GM18909 (cell line): ENCODE measurements at regions not wholly inside any gene's neighbourhood (a gene's known extent, or its start where the extent isn't known, plus 50 kb on each side); places are given as distances from the start of the nearest gene placed in this dataset.
"Not testable (repeated sequence)": the region's sequence is repeated elsewhere in the genome, so short reads cannot be mapped to it uniquely, and the experiment has no call there.

Experiments used
- ATAC-seq: cut with Tn5 transposase; IDR thresholded peaks from one replicate; pipeline ENCODE4 v1.9.1; 2021; ENCODE audit warnings: mild to moderate bottlenecking; ENCODE audit not compliant: unreplicated experiment, poor library complexity

GRCh38 chr12:46981622-46982021 is 97.8 kb upstream of the PCED1B start:
- no peak for ATAC-seq

DNA sequence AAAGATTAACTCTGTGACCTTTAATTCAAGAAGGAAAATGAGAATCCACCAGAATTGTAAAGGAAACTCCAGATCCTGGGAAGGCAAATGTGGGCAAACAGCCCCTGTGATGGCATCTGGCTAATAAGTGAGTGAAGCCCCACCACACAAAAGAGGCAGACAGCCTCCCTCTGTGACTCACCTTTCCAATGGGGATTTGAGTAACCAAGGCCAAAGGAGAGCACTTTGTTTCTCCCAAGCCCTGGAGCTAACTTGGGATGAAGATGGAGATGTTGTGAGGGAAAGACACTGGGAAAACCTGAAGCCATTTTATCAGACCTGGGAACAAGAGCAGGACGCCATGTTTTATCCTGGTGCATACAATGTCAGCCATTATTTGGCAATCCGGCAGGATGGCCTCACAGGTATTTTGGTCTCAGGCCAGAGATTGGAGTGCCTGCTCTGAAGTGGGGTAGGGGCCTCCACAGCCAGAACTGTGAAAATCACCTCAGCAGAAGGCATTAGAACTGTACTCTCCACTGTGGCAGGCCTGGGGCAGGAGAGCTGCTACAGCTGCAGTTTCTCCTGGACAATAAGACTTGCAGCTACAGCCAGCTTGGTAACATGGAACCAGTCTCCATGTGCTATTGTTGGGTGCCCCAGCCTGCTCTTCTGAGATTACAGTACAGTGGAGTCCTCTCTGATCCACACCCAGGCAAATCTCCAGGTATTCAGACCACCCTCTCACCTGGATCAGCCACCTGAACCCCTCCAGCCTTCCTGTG is 96.6 kb upstream of the PCED1B start:
- no peak for ATAC-seq

GRCh38 chr12:46983393-46983793 is 96.0 kb upstream of the PCED1B start:
- ATAC-seq: no peak

DNA sequence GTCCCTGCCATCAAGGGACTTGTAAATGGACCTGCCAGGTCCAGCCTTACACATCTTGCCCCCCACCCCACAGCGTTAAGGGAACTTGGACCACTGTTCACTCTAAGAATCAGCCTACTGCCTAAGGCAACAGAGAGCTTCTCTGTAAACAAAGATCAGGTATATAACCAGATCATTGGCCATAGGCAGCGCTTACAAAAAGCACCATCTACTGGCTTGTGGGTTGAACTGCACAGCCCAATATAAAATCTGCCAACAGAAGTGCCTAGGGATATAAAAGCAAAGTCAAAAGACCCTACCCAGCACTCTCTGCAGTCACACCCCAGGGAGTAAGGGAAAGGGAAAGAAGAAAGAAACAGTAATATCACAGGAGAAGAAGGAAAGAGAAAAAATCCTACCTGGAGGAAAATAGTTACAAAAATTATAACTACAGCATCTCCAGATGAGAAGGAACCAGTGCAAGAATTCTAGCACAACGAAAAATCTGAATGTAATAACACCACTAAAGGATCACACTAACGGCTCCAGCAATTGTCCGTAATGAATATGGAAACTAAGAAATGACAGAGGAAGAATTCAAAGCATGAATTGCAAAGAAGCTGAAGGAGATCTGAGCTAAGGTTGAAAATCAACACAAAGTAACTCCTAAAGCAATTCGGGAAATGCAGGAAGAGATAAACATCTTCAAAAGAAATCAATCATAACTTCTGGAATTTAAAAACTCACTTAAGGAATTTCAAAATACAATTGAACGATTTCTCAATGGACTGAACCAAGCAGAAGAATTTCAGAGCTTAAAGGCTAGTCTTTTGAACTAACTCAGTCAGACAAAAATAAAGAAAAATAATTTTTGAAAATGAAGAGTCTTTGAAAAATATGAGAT is 95.2 kb upstream of the PCED1B start:
- ATAC-seq: peak; percentile 61

DNA sequence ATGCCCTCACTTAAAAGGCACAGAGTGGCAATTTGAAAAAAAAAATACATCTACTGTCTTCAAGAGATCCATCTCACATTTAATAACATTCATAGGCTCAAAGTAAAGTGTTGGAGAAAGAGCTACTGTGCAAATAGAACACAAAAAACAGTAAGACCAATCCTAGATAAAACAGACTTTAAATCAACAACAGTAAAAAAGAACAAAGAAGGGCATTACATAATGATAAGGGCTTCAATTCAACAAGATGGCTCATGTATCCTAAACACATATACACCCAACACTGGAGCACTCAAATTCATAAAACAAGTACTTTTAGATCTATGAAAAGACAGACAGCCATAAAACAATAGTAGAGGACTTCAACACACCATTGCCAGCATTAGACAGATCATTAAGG is 93.6 kb upstream of the PCED1B start:
- ATAC-seq: no peak

GRCh38 chr12:46988122-46988521 is 91.3 kb upstream of the PCED1B start:
- not testable (repeated sequence) for ATAC-seq

DNA sequence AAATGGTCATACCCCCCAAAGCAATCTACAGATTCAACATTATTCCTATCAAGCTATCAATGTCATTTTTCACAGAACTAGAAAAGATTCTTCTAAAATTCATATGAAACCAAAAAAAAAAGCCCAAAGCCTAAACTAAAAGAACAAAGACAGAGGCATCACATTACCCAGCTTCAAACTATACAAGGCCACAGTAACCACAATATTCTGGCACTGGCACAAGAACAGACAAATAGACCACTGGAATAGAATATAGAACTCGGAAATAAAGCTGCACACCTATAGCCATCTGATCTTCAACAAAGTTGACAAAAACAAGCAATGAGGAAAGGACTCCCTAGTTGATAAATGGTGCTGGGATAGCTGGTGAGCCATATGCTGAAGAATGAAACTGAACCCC is 89.2 kb upstream of the PCED1B start:
- no peak for ATAC-seq

GRCh38 chr12:46992051-46992450 is 87.4 kb upstream of the PCED1B start:
- not testable (repeated sequence) for ATAC-seq

- no peak for ATAC-seq
Measured at GRCh38 chr12:46998811-46999368, 80.5 kb upstream of the PCED1B start.

DNA sequence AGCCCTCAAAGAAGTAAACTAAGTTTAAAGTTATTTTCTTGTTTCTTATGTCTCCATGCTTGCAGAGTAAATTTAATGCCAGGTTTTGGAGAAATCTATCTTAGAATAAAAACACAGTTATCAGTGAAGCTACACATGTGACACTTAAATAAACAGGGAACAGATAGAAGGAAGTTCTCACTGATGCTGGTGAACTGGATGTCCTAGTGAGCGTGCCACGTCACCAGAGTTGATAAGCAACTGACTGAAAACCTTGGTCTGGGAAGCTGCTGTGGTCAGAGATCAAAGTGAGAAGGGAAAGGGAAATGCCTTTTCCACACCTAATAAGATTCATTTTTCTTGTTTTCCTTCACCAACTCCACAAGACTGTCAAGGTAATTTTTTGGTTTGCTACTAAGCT is 74.8 kb upstream of the PCED1B start:
- ATAC-seq: no peak

DNA sequence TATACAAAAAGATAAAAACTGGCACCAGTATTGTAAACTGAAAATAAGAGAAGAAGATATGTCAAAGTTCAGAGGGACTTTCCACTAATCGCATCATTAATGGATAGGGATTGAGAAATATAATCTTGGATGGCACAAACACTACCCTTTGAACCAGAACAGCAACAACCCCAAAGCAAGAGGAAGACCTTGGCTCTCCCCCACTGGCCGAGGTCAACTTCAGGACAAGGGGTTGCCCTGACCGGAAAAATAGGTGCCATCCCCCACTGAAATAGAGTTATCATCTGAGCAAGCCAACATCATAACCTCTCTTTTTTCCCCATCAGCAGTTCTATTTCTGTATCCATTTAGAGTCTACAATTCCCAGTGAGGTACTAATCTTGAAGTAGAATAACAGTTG is 72.4 kb upstream of the PCED1B start:
- ATAC-seq: no peak

DNA sequence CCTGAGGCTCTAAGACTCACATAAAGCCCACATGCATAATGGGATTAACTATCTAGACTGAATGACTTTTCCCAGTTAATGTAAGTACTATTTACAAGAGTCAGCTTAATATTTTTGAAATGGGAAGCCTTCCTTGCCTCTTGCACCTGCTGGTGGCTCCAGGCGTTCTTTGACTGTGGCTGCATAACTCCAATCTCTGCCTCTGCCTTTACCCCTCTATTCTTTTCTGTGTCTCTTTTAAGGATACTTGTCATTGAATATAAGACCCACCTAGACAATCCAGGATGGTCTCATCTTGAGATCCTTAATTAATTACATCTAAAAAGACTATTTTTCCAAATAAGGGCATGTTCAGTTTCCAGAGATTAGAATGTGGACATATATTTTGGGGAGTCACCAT is 66.9 kb upstream of the PCED1B start:
- ATAC-seq: no peak

GRCh38 chr12:47014474-47014873 is 64.9 kb upstream of the PCED1B start:
- ATAC-seq: no peak

DNA sequence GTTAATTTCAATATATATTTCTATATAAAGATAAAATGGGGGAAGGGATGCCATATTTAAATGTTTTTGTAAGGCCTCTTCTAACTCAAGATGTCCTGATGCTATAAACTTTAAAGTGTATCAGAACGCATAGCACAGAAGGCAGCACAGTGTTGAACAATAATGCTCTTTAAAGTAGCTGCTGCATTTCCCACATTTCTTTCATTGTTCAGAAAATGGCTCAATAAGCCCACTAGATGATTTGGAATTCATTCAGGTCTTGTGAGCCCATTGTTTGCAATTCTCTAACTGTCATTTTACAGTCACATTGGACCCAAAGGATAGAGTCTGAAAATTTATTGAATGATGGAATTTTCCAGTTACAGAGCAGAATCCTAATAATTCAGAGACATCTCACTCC is 64.0 kb upstream of the PCED1B start:
- ATAC-seq: no peak

GRCh38 chr12:47017041-47017713 is 62.2 kb upstream of the PCED1B start:
- ATAC-seq: no peak

DNA sequence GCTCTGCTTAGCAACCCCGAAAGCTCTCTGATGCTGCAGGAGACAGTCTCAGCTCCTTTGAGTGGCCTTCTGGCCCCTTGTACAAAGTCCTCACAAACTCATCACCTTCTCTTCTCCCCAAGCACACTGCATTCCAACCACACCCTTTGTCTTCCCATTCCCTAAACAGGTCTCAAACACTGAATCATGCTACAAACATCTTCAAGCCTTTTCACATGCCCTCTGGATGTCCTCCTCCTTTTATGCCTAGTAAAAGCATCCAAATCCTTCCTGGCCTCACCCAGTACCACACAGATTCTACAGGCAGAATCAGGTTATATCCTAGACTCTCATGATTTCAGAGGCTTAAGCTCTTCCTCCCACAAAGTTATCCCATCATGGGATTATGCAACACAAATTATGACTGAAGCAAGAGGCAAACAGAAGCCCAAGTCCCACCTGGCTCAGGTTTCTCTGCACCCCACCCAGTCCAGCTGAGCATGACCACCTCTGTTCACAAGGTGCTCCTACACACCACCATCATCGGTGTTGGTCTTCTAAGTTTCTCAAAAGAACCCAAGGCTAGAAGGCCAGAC is 61.4 kb upstream of the PCED1B start:
- ATAC-seq: no peak

DNA sequence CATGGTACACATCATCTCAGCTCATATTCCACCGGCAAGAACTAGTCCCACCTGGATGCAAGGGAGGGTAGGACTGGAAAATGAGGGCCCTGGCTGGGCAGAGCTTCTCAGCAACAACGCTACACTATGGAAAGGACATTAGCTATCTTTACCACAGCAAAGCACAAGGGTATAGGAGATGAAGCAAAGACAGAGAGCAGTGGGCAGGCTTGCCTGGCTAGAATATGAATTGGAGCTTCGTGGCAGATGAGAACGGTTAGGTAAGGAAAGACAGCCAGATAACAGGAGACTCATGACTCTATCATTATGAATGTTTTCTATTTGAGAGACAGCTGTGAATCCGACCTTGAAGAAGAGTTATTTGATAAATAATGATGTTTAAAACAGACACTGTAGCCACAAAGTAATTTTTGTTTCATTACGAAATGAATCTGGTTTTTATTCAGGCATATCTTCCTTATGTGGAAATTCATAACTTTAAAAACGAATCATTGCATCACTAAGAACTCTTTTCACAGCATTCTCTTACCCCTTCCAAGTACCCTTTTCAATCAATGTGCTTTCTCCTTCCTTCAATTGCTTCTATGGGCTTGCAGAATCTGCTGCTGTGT is 59.1 kb upstream of the PCED1B start:
- ATAC-seq: no peak

GRCh38 chr12:47021298-47021697 is 58.1 kb upstream of the PCED1B start:
- ATAC-seq: no peak

- ATAC-seq: no peak
Measured at GRCh38 chr12:47022296-47022695, 57.1 kb upstream of the PCED1B start.

DNA sequence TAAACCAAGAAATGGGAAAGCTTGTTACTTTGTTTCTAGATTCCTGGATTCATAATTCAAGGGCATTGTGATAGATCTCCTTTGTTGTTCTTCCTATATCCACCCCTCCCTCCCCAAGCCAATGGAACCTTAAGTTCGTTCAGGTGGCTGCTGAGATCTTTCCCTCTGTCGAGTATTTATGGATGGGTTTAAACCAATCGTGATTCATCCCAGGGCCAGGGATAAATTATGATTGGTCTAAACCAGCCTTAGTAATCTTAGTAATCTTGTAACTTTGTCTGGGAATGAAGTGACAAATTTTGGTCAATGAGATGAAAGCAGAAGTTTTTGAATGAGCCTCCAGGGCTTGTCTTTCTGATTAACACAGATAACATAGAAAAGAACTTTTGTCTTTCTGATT is 56.1 kb upstream of the PCED1B start:
- ATAC-seq: no peak
